HEK293 (cell line): ENCODE measurements at regions not wholly inside any gene's neighbourhood (a gene's known extent, or its start where the extent isn't known, plus 50 kb on each side); places are given as distances from the start of the nearest gene placed in this dataset.

Source experiments
- CTCF ChIA-PET: fragments of 350-600 bp; formaldehyde crosslinking; extraction: SDS; loops from one replicate; lab custom pipeline; 2021; ENCODE audit warnings: antibody characterized with exemption; lab: Yijun Ruan, JAX
- POLR2A ChIA-PET: fragments of 300-600 bp; formaldehyde crosslinking; extraction: SDS; loops from one replicate; lab custom pipeline; 2020; ENCODE audit warnings: antibody characterized with exemption, inconsistent platforms; lab: Yijun Ruan, JAX
- H3K27ac ChIP-seq: fragments of 200-500 bp; sonication (Bioruptor generic); 2 replicates; pipeline ENCODE4 v1.5.1; 2014; ENCODE audit warnings: low read depth, low read length, control low read depth, inconsistent platforms; ENCODE audit errors: extremely low read depth
- H3K36me3 ChIP-seq, 2 experiments: fragments of 200-500 bp in 1 of 2; sonication (Bioruptor generic) in 1 of 2; 1 replicate in 1 of 2; 2 replicates in 1 of 2; pipeline ENCODE4 v1.5.1; 2014 to 2017; ENCODE audit warnings: inconsistent platforms in 2 of 2, low read length in 2 of 2; ENCODE audit not compliant: control insufficient read depth in 2 of 2, insufficient read depth in 1 of 2
- H3K4me1 ChIP-seq: fragments of 200-500 bp; sonication (Bioruptor generic); 2 replicates; pipeline ENCODE4 v1.5.1; 2014; ENCODE audit warnings: mild to moderate bottlenecking, low read length, inconsistent platforms; ENCODE audit not compliant: control insufficient read depth, insufficient read depth
- H3K4me3 ChIP-seq: 2 replicates; pipeline ENCODE4 v1.5.1; 2011; ENCODE audit warnings: low read depth, mild to moderate bottlenecking, control low read depth, low read length, moderate library complexity
- H3K9me3 ChIP-seq: fragments of 200-500 bp; sonication (Bioruptor generic); 2 replicates; pipeline ENCODE4 v1.5.1; 2014; ENCODE audit warnings: low read depth, low read length, inconsistent platforms; ENCODE audit not compliant: control insufficient read depth, insufficient read depth
- GLIS1 ChIP-seq: fragments of 450-650 bp; formaldehyde crosslinking; IDR thresholded peaks from 2 replicates; pipeline ENCODE4 v1.5.1; 2016; ENCODE audit warnings: missing biosample characterization, missing genetic modification characterization
- HOXD13 ChIP-seq: sonication (generic); formaldehyde crosslinking; IDR thresholded peaks from 2 replicates; pipeline ENCODE4 v1.8.0; 2022; ENCODE audit warnings: missing genetic modification reagents, borderline replicate concordance
- MYNN ChIP-seq: fragments of 450-650 bp; formaldehyde crosslinking; IDR thresholded peaks from 2 replicates; pipeline ENCODE4 v1.5.1; 2016; ENCODE audit warnings: missing biosample characterization, missing genetic modification characterization, borderline replicate concordance
- OSR2 ChIP-seq: fragments of 450-650 bp; formaldehyde crosslinking; IDR thresholded peaks from 2 replicates; pipeline ENCODE4 v1.5.1; 2016; ENCODE audit warnings: missing biosample characterization, missing genetic modification characterization
- PRDM6 ChIP-seq: fragments of 450-650 bp; formaldehyde crosslinking; IDR thresholded peaks from 2 replicates; pipeline ENCODE4 v1.5.1; 2017; ENCODE audit warnings: missing biosample characterization, missing genetic modification characterization
- RBAK ChIP-seq: fragments of 450-650 bp; formaldehyde crosslinking; IDR thresholded peaks from 2 replicates; pipeline ENCODE4 v1.5.1; 2016; ENCODE audit warnings: missing biosample characterization, missing genetic modification characterization
- ZBTB1 ChIP-seq: fragments of 450-650 bp; formaldehyde crosslinking; IDR thresholded peaks from 2 replicates; pipeline ENCODE4 v1.5.1; 2016; ENCODE audit warnings: missing biosample characterization, missing genetic modification characterization
- ZBTB49 ChIP-seq: fragments of 450-650 bp; formaldehyde crosslinking; IDR thresholded peaks from 2 replicates; pipeline ENCODE4 v1.5.1; 2016; ENCODE audit warnings: missing biosample characterization, missing genetic modification characterization, low read depth
- ZNF157 ChIP-seq: fragments of 450-650 bp; formaldehyde crosslinking; IDR thresholded peaks from 2 replicates; pipeline ENCODE4 v1.5.1; 2016; ENCODE audit warnings: missing biosample characterization, missing genetic modification characterization
- ZNF211 ChIP-seq: fragments of 450-650 bp; formaldehyde crosslinking; IDR thresholded peaks from 2 replicates; pipeline ENCODE4 v1.5.1; 2016; ENCODE audit warnings: low read depth, missing biosample characterization, missing genetic modification characterization
- ZNF248 ChIP-seq: fragments of 450-650 bp; formaldehyde crosslinking; IDR thresholded peaks from 2 replicates; pipeline ENCODE4 v1.5.1; 2017; ENCODE audit warnings: missing biosample characterization, missing genetic modification characterization
- ZNF280C ChIP-seq: fragments of 450-650 bp; formaldehyde crosslinking; IDR thresholded peaks from 2 replicates; pipeline ENCODE4 v1.5.1; 2016; ENCODE audit warnings: missing biosample characterization, missing genetic modification characterization
- ZNF416 ChIP-seq: fragments of 450-650 bp; formaldehyde crosslinking; IDR thresholded peaks from 2 replicates; pipeline ENCODE4 v1.5.1; 2016; ENCODE audit warnings: missing biosample characterization, missing genetic modification characterization
- ZNF423 ChIP-seq: fragments of 450-650 bp; formaldehyde crosslinking; IDR thresholded peaks from 2 replicates; pipeline ENCODE4 v1.5.1; 2016; ENCODE audit warnings: missing biosample characterization, missing genetic modification characterization
- ZNF48 ChIP-seq: fragments of 450-650 bp; formaldehyde crosslinking; IDR thresholded peaks from 2 replicates; pipeline ENCODE4 v1.5.1; 2016; ENCODE audit warnings: missing biosample characterization, missing genetic modification characterization
- ZNF544 ChIP-seq: fragments of 450-650 bp; formaldehyde crosslinking; IDR thresholded peaks from 2 replicates; pipeline ENCODE4 v1.5.0; 2017; ENCODE audit warnings: missing biosample characterization, missing genetic modification characterization
- ZNF629 ChIP-seq: fragments of 450-650 bp; formaldehyde crosslinking; IDR thresholded peaks from 2 replicates; pipeline ENCODE4 v1.5.1; 2017; ENCODE audit warnings: missing biosample characterization, missing genetic modification characterization
- ZNF664 ChIP-seq: fragments of 450-650 bp; formaldehyde crosslinking; IDR thresholded peaks from 2 replicates; pipeline ENCODE4 v1.5.1; 2016; ENCODE audit warnings: missing biosample characterization, missing genetic modification characterization
- ZNF701 ChIP-seq: fragments of 450-650 bp; formaldehyde crosslinking; IDR thresholded peaks from 2 replicates; pipeline ENCODE4 v1.5.1; 2016; ENCODE audit warnings: missing biosample characterization, missing genetic modification characterization

GRCh38 chr16:77063676-77064016 lies 127.3 kb upstream of the MON1B start:
- CTCF ChIA-PET, result no interaction called here
- TF ChIP-seq ZNF701 (tag by site-specific recombination) (no peak), HOXD13 (CRISPR knock-in tag) (no peak), ZNF664 (tag by site-specific recombination) (no peak), ZNF248 (tag by site-specific recombination) (no peak), ZBTB1 (tag by site-specific recombination) (no peak), ZNF544 (tag by site-specific recombination) (no peak), ZNF629 (tag by site-specific recombination) (no peak), GLIS1 (tag by site-specific recombination) (no peak), ZNF416 (no peak), ZNF48 (no peak), ZNF211 (tag by site-specific recombination) (no peak), PRDM6 (tag by site-specific recombination) (no peak)
- TF ChIP-seq, all 188 proteins: peak for 0
- POLR2A ChIA-PET, result no interaction called here

GRCh38 chr16:77064037-77064436 lies 127.0 kb upstream of the MON1B start:
- ChIA-PET POLR2A (no interaction called here), CTCF (no interaction called here)
- H3K27ac ChIP-seq, result no peak overlapping the region

More at GRCh38 chr16:77063676-77064016, 127.3 kb upstream of the MON1B start:
- Histone ChIP-seq H3K4me1 (no peaks in the 10 kb centered on the region), H3K36me3 (no peaks in the 10 kb centered on the region), H3K27ac (no peak overlapping the region), H3K4me3 (no peak overlapping the region), H3K9me3 (no peaks in the 10 kb centered on the region)

More at GRCh38 chr16:77064037-77064436, 127.0 kb upstream of the MON1B start:
- H3K4me1 ChIP-seq, result no peaks in the 10 kb centered on the region
- no peak overlapping the region for H3K4me3 ChIP-seq
- no peaks in the 10 kb centered on the region for H3K9me3 ChIP-seq
- TF ChIP-seq ZNF423 (no peak), OSR2 (no peak), ZBTB49 (tag by site-specific recombination) (no peak), PRDM6 (tag by site-specific recombination) (no peak), MYNN (no peak), ZNF211 (tag by site-specific recombination) (no peak), RBAK (tag by site-specific recombination) (no peak), ZNF280C (tag by site-specific recombination) (no peak), ZNF157 (tag by site-specific recombination) (no peak)
- H3K36me3 ChIP-seq, result no peaks in the 10 kb centered on the region
